ENCODE measurements at regions not wholly inside any gene's neighbourhood (a gene's known extent, or its start where the extent isn't known, plus 50 kb on each side); places are given as distances from the start of the nearest gene placed in this dataset.

DNA sequence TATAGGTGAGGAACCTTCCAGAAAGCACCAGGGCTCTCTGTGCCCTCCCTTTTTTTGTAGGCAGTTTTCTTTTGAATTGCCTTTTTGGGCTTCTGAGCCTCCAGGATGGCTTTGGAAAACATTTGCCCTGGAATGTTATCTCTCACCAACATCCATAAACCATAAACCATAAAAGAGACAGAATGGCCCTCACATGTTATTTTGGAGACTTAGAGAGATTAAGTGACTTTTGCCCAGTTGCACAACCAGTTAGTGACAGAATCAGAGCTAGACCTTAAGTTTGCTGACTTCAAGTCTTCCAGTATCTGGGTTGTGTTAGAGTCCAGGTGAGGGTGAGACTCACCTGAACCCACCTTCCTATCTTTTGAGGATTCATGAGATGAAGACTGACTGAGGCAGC is 153.0 kb upstream of the STX18 start:
- Histone ChIP-seq H3K36me3 (peaks cover 0 to 5% (median 0%) of the 10 kb centered on the region in 3 donors), H3K4me3 (no peak overlapping the region), H3K4me1 (no peaks in the 10 kb centered on the region), H3K27ac (no peak overlapping the region), H3K27me3 (no peaks in the 10 kb centered on the region), H3K9me3 (no peaks in the 10 kb centered on the region)
- TF ChIP-seq, protein P1, sequence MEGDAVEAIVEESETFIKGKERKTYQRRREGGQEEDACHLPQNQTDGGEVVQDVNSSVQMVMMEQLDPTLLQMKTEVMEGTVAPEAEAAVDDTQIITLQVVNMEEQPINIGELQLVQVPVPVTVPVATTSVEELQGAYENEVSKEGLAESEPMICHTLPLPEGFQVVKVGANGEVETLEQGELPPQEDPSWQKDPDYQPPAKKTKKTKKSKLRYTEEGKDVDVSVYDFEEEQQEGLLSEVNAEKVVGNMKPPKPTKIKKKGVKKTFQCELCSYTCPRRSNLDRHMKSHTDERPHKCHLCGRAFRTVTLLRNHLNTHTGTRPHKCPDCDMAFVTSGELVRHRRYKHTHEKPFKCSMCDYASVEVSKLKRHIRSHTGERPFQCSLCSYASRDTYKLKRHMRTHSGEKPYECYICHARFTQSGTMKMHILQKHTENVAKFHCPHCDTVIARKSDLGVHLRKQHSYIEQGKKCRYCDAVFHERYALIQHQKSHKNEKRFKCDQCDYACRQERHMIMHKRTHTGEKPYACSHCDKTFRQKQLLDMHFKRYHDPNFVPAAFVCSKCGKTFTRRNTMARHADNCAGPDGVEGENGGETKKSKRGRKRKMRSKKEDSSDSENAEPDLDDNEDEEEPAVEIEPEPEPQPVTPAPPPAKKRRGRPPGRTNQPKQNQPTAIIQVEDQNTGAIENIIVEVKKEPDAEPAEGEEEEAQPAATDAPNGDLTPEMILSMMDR (IDR thresholded peaks at IDR 0.05), result no peak
- TF ChIP-seq POLR2A (IDR thresholded peaks at IDR 0.05), result no peak
- intact Hi-C loops (cut with DNase I), result no loop called here
- DNase-seq, result no peak

DNA sequence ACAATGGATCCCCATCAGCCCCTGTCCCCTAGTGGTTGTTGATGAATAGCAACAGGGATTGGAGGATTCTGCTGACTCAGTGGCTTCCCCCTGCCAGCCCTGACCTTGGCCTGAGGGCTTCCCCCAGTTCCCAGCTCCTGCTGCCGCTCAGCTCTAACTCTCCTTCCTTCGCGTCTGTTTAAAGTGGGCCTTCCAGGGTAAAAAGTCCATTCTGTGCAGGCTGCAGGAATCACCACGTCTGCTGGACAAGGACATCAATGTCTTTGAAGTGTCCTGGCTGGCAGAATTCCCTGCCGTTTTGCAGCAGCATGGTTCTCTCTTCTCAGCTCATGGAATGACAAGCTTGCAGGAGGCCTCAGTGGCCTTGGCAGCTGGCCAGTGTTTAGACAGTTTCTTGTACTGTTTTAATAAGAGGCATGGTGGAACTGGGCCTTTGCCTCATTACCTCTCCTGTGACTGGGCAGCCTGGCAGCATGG is 152.5 kb upstream of the STX18 start:
- no peaks in the 10 kb centered on the region for H3K4me1 ChIP-seq
- no peaks in the 10 kb centered on the region for H3K9me3 ChIP-seq
- peaks cover 0 to 7% (median 0%) of the 10 kb centered on the region in 3 donors for H3K36me3 ChIP-seq
- no peak overlapping the region for H3K4me3 ChIP-seq
- H3K27ac ChIP-seq, result no peak overlapping the region
- 64 to 94% methylated on average over 2 to 5 of the region's 5 CpGs for WGBS, 2 donors
- intact Hi-C loops (cut with DNase I), result no loop called here
- TF ChIP-seq, protein P1 (IDR thresholded peaks at IDR 0.05), result no peak
- TF ChIP-seq POLR2A (IDR thresholded peaks at IDR 0.05), result no peak
- no peaks in the 10 kb centered on the region for H3K27me3 ChIP-seq
- DNase-seq, result no peak

DNA sequence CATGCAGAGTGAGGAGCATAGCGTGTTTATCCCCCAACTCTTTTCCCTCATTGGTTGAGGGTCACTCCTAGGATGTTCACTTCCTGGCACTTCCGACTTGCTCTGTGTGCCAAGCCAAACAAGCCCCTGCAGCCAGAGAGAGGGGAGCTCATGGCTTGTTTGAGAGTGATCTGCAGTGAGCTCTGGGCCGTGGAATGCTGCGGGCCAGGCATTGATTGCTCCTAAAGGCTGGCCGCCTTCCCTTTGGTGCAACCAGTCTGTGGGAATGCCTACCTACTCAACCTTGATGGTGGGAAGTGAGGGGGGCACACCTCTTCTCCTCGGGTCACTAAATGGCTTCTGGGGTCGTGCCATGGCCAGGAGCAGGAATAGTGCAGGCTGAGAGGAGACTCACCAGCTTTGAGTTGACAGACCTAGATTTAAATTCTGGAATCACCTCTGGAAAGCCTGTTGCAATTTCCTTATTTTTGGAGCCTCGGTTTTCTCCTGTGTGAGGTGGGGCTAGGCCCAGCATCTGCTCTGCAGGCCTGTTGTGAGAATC is 152.0 kb upstream of the STX18 start:
- WGBS, 2 donors, result 84 to 86% methylated on average over 7 to 8 of the region's 8 CpGs
- Histone ChIP-seq H3K9me3 (no peaks in the 10 kb centered on the region), H3K27me3 (no peaks in the 10 kb centered on the region), H3K4me1 (no peaks in the 10 kb centered on the region), H3K4me3 (no peak overlapping the region), H3K36me3 (peaks cover 0 to 7% (median 0%) of the 10 kb centered on the region in 3 donors), H3K27ac (no peak overlapping the region)
- TF ChIP-seq, protein P1 (IDR thresholded peaks at IDR 0.05), result no peak
- no peak for TF ChIP-seq POLR2A (IDR thresholded peaks at IDR 0.05)
- DNase-seq, result no peak
- intact Hi-C loops (cut with DNase I), result no loop called here

DNA sequence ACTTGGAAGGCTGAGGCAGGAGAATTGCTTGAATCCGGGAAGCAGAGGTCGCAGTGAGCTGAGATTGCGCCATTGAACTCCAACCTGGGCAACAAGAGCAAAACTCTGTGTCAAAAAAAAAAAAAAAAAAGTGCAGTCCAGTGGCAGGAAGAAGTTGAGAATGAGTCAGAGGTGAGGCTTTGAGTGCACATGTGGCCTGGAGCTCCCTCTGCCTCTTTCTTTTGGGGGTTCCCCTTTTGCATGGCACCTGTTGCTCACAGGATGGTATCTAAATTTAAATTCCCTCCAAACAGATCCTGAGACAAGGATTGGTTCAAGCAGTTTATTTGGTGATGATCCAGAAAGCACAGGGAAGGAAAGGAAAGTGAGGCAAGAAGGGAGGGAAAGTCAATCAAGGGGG is 151.4 kb upstream of the STX18 start:
- H3K9me3 ChIP-seq, result no peaks in the 10 kb centered on the region
- TF ChIP-seq, protein P1 (IDR thresholded peaks at IDR 0.05), result no peak
- TF ChIP-seq POLR2A (IDR thresholded peaks at IDR 0.05), result no peak
- H3K36me3 ChIP-seq, result peaks cover 0 to 7% (median 0%) of the 10 kb centered on the region in 3 donors
- no peaks in the 10 kb centered on the region for H3K4me1 ChIP-seq
- H3K4me3 ChIP-seq, result no peak overlapping the region
- DNase-seq, result no peak
- H3K27ac ChIP-seq, result no peak overlapping the region
- 74 to 84% methylated on average over 3 of the region's 3 CpGs for WGBS, 2 donors
- intact Hi-C loops (cut with DNase I), result no loop called here
- no peaks in the 10 kb centered on the region for H3K27me3 ChIP-seq

DNA sequence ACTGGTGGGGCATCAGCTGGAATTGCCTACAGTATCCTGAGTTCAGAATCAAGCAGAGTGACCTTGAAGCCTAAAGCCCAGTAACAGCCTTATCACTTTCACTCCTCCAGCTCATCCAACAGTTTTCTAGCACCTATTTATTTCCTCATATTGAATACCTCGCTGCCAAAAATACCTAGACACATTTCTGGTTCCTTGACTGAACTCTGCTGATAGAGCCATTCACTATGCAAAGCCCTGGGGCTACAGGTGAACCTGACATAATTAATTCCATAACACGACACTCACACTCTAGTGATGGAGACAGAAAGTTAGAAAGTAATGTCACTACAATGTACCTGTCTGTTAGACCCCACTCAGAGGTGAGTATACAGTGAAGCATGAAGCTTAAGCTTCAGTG is 149.0 kb upstream of the STX18 start:
- H3K27me3 ChIP-seq, result no peaks in the 10 kb centered on the region
- H3K4me1 ChIP-seq, result no peaks in the 10 kb centered on the region
- H3K27ac ChIP-seq, result no peak overlapping the region
- H3K4me3 ChIP-seq, result no peak overlapping the region
- TF ChIP-seq POLR2A (IDR thresholded peaks at IDR 0.05), result no peak
- TF ChIP-seq, protein P1 (IDR thresholded peaks at IDR 0.05), result no peak
- peaks cover 0 to 7% (median 0%) of the 10 kb centered on the region in 3 donors for H3K36me3 ChIP-seq
- DNase-seq, result no peak
- WGBS, 2 donors, result 80 to 96% methylated on average over 2 of the region's 2 CpGs
- no peaks in the 10 kb centered on the region for H3K9me3 ChIP-seq
- intact Hi-C loops (cut with DNase I), result no loop called here

Measured in esophagus squamous epithelium (tissue), 5 donors.